GM23248 (cell line): ENCODE measurements at regions not wholly inside any gene's neighbourhood (a gene's known extent, or its start where the extent isn't known, plus 50 kb on each side); places are given as distances from the start of the nearest gene placed in this dataset.

Experiments used
- EZH2 ChIP-seq: fragments of 200-600 bp; sonication (generic); IDR thresholded peaks from 2 replicates; pipeline ENCODE4 v1.6.1; 2018; ENCODE audit warnings: antibody characterized with exemption, mild to moderate bottlenecking; ENCODE audit not compliant: insufficient read depth, poor library complexity, severe bottlenecking
- EZH2phosphoT487 ChIP-seq: fragments of 200-600 bp; sonication (generic); IDR thresholded peaks from 2 replicates; pipeline ENCODE4 v1.6.1; 2018; ENCODE audit warnings: antibody characterized with exemption, moderate library complexity, mild to moderate bottlenecking, low read depth; ENCODE audit not compliant: insufficient read depth

DNA sequence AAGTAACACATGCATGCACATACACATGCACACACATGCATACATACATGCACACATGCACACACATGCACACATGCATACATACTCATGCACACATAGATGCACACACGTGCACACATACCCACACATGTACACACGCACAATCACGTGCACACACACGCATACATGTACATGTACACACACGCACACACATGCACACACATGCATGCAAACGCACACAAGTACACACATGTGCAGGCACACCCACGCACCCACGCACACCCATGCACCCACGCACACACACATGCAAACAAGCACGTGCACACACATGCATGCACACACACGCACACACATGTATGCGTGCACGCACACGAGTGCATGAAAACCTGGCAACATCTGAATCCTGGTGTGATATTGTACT lies 232.7 kb upstream of the CDH4 start:
- TF ChIP-seq EZH2phosphoT487 (no peak), EZH2 (no peak)
